Uterus (tissue), 2 donors: ENCODE measurements at regions not wholly inside any gene's neighbourhood (a gene's known extent, or its start where the extent isn't known, plus 50 kb on each side); places are given as distances from the start of the nearest gene placed in this dataset.

Source experiments
- CTCF ChIP-seq, 4 experiments: fragments of 200-600 bp in 2 of 4; fragments of 450-650 bp in 2 of 4; sonication (generic) in 2 of 4; IDR thresholded peaks; one replicate each; pipeline ENCODE4 v1.5.1; 2016 to 2019; ENCODE audit warnings: antibody characterized with exemption in 4 of 4, mild to moderate bottlenecking in 2 of 4, moderate library complexity in 1 of 4
- POLR2A ChIP-seq, 2 donors: fragments of 450-650 bp; IDR thresholded peaks; one replicate each; pipeline ENCODE4 v1.6.1; 2016; ENCODE audit warnings: antibody characterized with exemption in 2 of 2, mild to moderate bottlenecking in 1 of 2, moderate library complexity in 1 of 2

GRCh38 chr2:44077942-44078511 is 82.2 kb upstream of the LRPPRC start:
- TF ChIP-seq POLR2A (IDR thresholded peaks at IDR 0.05) (no peak), CTCF (IDR thresholded peaks at IDR 0.05) (no peak)
